C4-2B (cell line): ENCODE measurements at regions not wholly inside any gene's neighbourhood (a gene's known extent, or its start where the extent isn't known, plus 50 kb on each side); places are given as distances from the start of the nearest gene placed in this dataset.
"Not testable (repeated sequence)": the region's sequence is repeated elsewhere in the genome, so short reads cannot be mapped to it uniquely, and the experiment has no call there.

Source experiments
- H3K27ac ChIP-seq: fragments of 450-650 bp; 2 replicates; pipeline ENCODE4 v1.5.1; 2017
- CTCF ChIP-seq: fragments of 450-650 bp; conservative IDR thresholded peaks from 2 replicates; pipeline ENCODE4 v1.5.1; 2017; ENCODE audit warnings: mild to moderate bottlenecking
- ZFX ChIP-seq: fragments of 450-650 bp; IDR thresholded peaks from 2 replicates; pipeline ENCODE4 v1.6.1; 2017

- TF ChIP-seq ZFX (no peak), CTCF (no peak)
- H3K27ac ChIP-seq, result no peak overlapping the region
Observed at GRCh38 chr11:87600938-87601337, 563.2 kb downstream of the TMEM135 start.

- TF ChIP-seq CTCF (no peak), ZFX (no peak)
- H3K27ac ChIP-seq, result no peak overlapping the region
Observed at GRCh38 chr11:87597725-87598124, 560.0 kb downstream of the TMEM135 start.

- no peak overlapping the region for H3K27ac ChIP-seq
- TF ChIP-seq ZFX, result no peak
- TF ChIP-seq CTCF, result no peak
Observed at GRCh38 chr11:87596176-87596575, 558.4 kb downstream of the TMEM135 start.

GRCh38 chr11:87589082-87589481 lies 551.3 kb downstream of the TMEM135 start:
- no peak for TF ChIP-seq ZFX
- no peak for TF ChIP-seq CTCF
- H3K27ac ChIP-seq, result no peak overlapping the region

- not testable (repeated sequence) for H3K27ac ChIP-seq
Observed at GRCh38 chr11:87585613-87586012, 547.9 kb downstream of the TMEM135 start.

GRCh38 chr11:87583931-87584330 lies 546.2 kb downstream of the TMEM135 start:
- no peak overlapping the region for H3K27ac ChIP-seq
- no peak for TF ChIP-seq ZFX
- TF ChIP-seq CTCF, result no peak

- TF ChIP-seq CTCF, result no peak
- TF ChIP-seq ZFX, result no peak
- no peak overlapping the region for H3K27ac ChIP-seq
Observed at GRCh38 chr11:87575088-87575487, 537.4 kb downstream of the TMEM135 start.

GRCh38 chr11:87574193-87574592 lies 536.5 kb downstream of the TMEM135 start:
- TF ChIP-seq CTCF (no peak), ZFX (no peak)
- H3K27ac ChIP-seq, result no peak overlapping the region
